ENCODE measurements at regions not wholly inside any gene's neighbourhood (a gene's known extent, or its start where the extent isn't known, plus 50 kb on each side); places are given as distances from the start of the nearest gene placed in this dataset.
"Not testable (repeated sequence)": the region's sequence is repeated elsewhere in the genome, so short reads cannot be mapped to it uniquely, and the experiment has no call there.

DNA sequence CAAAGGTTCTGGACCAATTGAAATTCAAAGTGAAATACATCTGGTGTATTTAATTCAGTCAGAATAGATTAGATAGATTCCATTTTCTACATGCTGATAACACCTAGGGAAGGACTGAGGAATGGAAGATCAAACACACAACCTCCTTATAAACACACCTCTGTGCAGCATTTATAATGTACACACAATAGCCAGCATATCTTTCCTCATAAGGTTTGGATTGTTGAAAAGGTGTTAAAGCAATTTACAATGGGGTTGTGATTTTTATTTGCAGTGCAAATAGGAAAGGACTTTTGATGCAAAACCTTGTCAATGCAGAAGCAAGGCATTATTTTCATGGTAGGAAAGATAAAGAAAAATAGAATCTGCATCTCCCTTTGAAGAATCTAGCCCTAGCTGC lies 448.9 kb upstream of the KCNMB2 start:
- DNase-seq = no peak

- no peak for DNase-seq
These were observed 447.3 kb upstream of the KCNMB2 start for GRCh38 chr3:178088963-178089362.

GRCh38 chr3:178090899-178091298 lies 445.3 kb upstream of the KCNMB2 start:
- DNase-seq = no peak

DNA sequence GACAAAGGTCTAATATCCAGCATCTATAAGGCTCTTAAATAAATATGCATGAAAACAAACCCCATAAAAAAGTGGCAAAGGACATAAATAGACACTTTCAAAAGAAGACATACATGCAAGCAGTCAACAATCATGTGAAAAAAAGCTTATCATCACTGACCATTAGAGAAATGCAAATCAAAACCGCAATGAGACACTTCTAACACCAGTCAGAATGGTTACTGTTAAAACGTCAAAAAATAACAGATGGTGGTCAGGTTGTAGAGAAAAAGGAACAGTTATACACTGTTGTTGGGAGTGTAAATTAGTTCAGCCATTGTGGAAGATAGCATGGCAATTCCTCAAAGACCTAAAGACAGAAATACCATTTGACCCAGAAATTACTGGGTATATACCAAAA lies 440.7 kb upstream of the KCNMB2 start:
- no peak for DNase-seq

- no peak for DNase-seq
These were observed 439.3 kb upstream of the KCNMB2 start for GRCh38 chr3:178096955-178097354.

DNA sequence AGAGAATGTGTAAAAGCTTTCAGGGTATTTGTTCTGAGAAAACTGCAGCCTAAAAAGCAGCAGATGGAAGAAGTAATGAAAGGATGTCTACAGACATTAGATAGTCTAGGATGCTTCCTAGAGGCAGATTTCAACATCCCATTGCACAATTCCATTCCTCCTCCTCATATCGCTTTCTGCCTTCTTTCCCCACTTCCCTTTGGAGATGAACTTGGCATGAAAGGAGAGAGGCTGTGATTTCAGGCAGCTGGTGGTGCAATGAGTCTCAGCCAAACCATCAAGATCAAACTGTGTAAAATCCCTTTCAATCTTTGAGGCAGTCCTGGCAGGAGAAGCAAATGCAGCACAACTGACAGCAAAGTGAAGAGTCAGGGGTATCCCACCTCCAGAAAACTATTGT lies 438.7 kb upstream of the KCNMB2 start:
- DNase-seq = peak; percentile 86

DNA sequence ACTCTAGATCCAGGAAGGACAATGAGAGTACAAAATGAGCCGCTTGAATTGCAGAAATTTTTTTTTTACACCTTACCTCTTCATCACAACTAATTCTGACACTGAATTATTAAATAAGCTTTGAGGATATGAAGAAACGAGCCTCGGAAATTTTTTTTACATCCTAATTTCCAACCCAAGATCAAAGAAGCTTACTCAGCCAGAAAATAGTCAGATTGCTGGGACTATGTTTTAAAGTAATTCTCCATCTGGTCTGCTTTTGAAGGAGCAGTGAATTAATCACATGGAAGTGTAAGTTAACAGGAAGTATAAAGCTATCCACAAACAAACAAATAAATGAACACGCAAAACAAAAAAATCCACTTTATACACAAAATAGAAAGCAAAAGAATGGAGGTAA lies 437.0 kb upstream of the KCNMB2 start:
- no peak for DNase-seq

- no peak for DNase-seq
These were observed 436.4 kb upstream of the KCNMB2 start for GRCh38 chr3:178099862-178100261.

DNA sequence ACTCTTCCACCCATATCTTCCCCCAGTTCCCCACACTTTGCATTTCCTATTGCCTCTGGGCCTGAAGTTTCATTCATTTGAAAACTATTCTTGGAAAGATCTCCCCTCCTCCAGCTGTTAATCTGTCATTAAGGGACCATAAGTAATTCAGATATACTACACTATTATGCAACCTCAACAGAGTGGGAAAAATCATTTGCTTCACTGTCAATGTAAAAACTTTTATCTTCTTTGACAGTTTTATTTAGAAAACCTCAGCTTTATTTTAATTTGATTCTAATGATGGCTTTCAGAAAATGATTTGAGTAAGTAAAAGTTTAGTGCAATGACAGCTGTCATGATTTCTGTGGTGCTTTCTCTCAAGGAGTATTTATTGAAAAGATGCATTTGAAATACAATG lies 435.3 kb upstream of the KCNMB2 start:
- DNase-seq = no peak

DNA sequence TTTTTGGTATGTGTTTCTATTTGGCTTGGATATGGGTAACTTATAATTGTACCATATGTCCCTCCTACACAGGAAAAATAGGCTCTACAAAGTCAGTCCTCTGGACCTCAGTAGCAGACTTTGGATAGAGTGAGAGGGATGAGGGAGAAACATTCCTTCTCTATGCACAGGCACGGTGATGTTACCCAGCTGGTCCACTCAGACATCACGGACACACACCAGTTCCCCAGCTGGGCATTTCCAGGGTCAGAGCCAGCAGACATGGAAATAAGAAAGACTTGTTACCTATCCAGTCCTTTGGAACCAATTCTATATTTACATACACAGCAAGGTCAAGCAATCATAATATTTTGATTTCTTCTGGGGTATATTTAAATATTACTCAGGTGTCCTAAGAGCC lies 433.1 kb upstream of the KCNMB2 start:
- DNase-seq = no peak

- no peak for DNase-seq
These were observed 428.4 kb upstream of the KCNMB2 start for GRCh38 chr3:178107804-178108203.

- no peak for DNase-seq
These were observed 426.5 kb upstream of the KCNMB2 start for GRCh38 chr3:178109691-178110090.

GRCh38 chr3:178112134-178112533 lies 424.1 kb upstream of the KCNMB2 start:
- no peak for DNase-seq

DNA sequence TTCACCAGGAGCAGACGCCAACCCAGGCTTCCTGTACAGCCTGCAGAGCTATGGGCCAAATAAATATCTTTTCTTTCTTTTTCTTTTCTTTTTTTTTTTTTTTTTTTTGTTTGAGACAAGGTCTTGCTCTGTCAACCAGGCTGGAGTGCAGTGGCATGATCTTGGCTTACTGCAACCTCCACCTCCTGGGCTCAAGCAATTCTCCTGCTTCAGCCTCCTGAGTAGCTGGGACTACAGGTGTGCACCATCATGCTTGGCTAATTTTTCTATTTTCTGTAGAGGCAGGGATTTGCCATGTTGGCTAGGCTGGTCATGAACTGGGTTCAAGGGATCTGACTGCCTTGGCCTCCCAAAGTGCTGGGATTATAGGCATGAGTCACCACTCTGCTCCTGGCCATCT lies 423.7 kb upstream of the KCNMB2 start:
- not testable (repeated sequence) for DNase-seq

DNA sequence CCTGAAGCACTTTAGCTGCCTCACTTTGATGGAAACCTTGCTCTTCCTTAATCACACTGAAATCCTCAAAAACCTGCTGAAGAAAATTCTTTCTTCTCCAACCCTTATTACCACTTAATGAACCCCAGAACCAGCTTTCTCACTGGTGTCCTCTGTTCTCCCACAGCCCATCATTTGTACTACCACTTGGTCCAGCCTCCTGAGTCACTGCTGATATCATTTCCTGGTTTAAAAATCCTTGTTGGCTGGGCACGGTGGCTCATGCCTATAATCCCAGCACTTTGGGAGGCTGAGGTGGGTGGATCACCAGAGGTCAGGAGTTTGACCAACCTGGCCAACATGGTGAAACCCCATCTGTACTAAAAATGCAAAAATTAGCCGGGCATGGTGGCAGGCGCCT lies 418.6 kb upstream of the KCNMB2 start:
- peak; percentile 41 for DNase-seq

DNA sequence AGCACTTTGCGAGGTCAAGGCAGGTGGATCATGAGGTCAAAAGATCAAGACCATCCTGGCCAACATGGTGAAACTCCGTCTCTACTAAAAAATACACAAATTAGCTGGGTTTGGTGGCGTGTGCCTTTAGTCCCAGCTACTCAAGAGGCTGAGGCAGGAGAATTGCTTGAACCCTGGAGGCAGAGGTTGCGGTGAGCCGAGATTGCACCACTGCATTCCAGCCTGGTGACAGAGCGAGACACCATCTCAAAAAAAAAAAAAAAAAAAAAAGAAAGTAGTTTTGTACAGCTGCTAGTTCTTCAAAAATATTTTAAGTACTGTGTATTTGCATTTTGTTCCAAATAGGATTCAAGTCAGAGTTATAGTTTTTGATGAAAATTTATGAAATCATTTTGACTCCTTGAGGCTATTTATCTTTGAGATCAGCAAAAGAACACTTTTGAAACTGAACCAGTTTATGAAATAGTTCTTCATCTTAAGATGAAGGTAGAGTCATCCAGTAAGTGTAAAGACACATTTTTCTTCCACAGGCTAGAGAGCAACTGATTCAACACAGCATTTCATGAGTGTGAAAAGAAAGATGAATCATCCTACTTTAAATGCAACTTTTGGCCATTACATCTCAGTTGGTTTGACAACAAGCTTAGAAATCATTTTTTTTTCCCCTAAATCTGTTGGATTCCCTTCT lies 416.5 kb upstream of the KCNMB2 start:
- DNase-seq = peak; percentile 75

DNA sequence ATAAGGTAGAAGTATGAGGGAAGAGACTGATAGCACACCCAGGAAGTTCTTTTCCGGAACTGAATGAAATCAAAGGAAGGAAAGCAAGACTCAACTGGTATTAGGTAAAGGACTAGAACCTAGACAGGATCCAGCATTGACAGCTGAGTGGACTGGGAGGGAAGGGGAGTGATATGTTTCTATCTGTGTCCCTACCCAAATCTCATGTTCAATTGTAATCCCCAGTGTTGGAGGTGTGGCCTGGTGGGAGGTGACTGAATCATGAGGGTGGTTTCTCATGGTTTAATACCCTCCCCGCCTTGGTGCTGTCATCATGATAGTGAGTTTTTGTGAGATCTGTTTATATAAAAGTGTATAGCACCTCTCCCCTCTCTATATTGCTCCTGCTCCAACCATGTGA lies 415.9 kb upstream of the KCNMB2 start:
- no peak for DNase-seq

DNA sequence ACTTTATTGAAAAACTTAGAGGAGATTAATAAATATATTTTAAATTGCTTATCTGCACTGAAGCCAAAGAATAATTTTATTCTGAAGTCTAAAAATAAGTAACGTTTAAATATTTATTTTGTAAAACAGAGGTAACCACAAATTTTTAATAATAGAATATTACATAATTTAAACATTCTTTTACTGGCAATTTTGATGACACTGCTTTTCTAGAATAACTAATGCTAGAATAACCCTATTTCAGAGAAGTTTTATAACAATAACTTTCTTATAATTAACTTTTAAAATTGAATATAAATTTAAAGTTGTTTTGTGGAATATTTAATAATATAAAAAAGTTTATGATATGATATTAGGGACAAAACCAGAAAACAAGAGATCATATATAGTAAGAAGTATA lies 409.6 kb upstream of the KCNMB2 start:
- no peak for DNase-seq

- no peak for DNase-seq
These were observed 409.0 kb upstream of the KCNMB2 start for GRCh38 chr3:178127221-178127620.

- DNase-seq = no peak
These were observed 407.1 kb upstream of the KCNMB2 start for GRCh38 chr3:178129109-178129508.

DNA sequence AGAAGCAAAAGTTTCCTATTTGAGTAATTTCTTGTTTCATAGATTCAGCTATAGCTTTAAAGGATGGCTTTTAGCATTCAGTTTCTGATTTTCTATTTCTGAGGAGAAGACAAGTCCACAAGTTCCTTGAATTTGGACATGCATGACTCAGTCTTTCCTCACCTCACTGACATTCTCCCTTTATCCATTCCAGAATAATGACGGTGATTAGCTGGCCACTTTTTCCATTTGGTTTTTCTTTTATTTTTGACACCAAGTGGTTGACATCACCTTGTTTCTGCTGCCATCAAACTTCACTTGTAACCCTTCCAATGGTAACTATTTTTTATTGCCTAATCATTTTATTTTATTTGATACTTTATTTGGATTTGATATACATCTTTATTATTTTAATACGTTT lies 404.4 kb upstream of the KCNMB2 start:
- DNase-seq = peak; percentile 51

DNA sequence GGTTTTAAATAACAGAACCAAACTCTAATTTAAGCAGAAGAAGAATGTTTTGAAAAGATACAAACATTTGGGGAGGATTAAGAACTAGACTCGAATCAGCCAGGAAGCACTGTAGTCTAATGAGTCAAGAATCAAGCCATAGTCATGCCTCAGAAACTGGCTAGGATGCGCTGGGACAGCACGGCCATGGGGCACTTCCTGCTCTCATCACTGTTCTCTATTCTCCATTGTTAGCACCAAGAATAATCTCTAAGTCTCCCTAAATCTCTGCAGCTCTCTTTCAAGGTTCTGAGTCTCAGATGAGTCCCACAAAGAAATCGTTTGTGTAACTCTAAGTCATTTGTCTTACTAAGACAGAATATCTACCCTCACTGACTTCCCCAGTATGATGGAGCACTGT lies 399.0 kb upstream of the KCNMB2 start:
- DNase-seq = no peak

- no peak for DNase-seq
These were observed 398.4 kb upstream of the KCNMB2 start for GRCh38 chr3:178137831-178138230.

- no peak for DNase-seq
These were observed 397.1 kb upstream of the KCNMB2 start for GRCh38 chr3:178139116-178139515.

DNA sequence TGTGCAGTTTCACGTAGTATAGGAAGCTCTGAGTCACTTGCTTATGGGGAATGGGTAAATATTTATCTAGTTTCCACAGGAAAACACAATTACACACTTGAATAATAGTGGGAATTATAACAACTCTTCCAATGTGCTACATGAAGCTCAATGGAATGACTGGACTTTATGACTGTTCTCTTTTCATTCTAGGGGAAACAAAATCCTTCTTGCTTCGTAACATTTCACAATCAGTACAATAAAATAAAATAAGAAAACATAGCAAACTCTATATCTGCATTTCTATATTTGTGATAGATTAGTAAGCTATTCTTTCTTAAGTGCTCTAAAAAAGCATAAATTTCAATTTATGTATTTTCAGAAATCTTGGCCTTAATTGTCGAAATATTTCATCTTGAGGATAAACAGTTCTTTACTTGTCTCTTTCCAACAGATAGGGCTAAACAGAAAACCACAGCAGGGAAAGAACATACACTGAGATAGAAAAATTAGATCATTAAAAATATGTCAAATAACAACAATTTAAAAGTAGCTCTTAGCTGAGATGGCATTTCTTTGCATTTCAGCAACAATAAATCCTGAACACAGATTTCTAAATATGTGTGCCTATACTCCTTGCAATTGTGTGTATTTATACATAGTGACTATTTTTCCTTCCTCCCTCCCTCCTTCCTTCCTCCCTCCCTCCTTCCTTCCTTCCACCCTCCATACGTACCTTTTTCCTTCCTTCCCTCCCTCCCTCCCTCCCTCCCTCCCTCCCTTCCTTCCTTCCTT lies 395.5 kb upstream of the KCNMB2 start:
- peak; percentile 18 for DNase-seq

All from HCEC 1CT (cell line).